ENCODE measurements at regions not wholly inside any gene's neighbourhood (a gene's known extent, or its start where the extent isn't known, plus 50 kb on each side); places are given as distances from the start of the nearest gene placed in this dataset.
"Not testable (repeated sequence)": the region's sequence is repeated elsewhere in the genome, so short reads cannot be mapped to it uniquely, and the experiment has no call there.

- Histone ChIP-seq H3K27me3 (ENCODE audit: control insufficient read depth in 3 of 3, insufficient read depth in 3 of 3, low read length in 2 of 3) (no peaks in the 10 kb centered on the region), H3K36me3 (ENCODE audit: control insufficient read depth in 4 of 4, insufficient read depth in 4 of 4, low read length in 4 of 4) (no peaks in the 10 kb centered on the region), H3K4me3 (no peak overlapping the region), H3K9me3 (ENCODE audit: control insufficient read depth in 4 of 4, insufficient read depth in 3 of 4, low read length in 3 of 4) (no peaks in the 10 kb centered on the region), H3K4me1 (ENCODE audit: control insufficient read depth in 5 of 5, insufficient read depth in 5 of 5, low read length in 5 of 5) (no peaks in the 10 kb centered on the region), H3K27ac (ENCODE audit: low read depth in 1 of 2, low read length in 1 of 2) (no peak overlapping the region), H3K9ac (ENCODE audit: insufficient read depth in 1 of 2, low read length in 2 of 2) (no peak overlapping the region)
- ATAC-seq (ENCODE audit: insufficient read depth, low FRiP score) (no peak), DNase-seq (no peak)
- 88% methylated on average over 1 of the region's 1 CpG; no CpG with 5 or more reads in 1 of the 2 donors for WGBS, 2 donors
- no peak for TF ChIP-seq CTCF (IDR thresholded peaks at IDR 0.05; ENCODE audit: control extremely low read depth, extremely low read depth)
These were observed 208.8 kb upstream of the USP9Y start for GRCh38 chrY:12492218-12492617.

GRCh38 chrY:12496007-12496406 is 205.0 kb upstream of the USP9Y start:
- Histone ChIP-seq H3K4me1 (ENCODE audit: control insufficient read depth in 5 of 5, insufficient read depth in 5 of 5, low read length in 5 of 5) (no peaks in the 10 kb centered on the region), H3K27ac (ENCODE audit: low read depth in 1 of 2, low read length in 1 of 2) (no peak overlapping the region), H3K9me3 (ENCODE audit: control insufficient read depth in 4 of 4, insufficient read depth in 3 of 4, low read length in 3 of 4) (no peaks in the 10 kb centered on the region), H3K9ac (ENCODE audit: insufficient read depth in 1 of 2, low read length in 2 of 2) (no peak overlapping the region), H3K4me3 (no peak overlapping the region), H3K36me3 (ENCODE audit: control insufficient read depth in 4 of 4, insufficient read depth in 4 of 4, low read length in 4 of 4) (no peaks in the 10 kb centered on the region), H3K27me3 (ENCODE audit: control insufficient read depth in 3 of 3, insufficient read depth in 3 of 3, low read length in 2 of 3) (no peaks in the 10 kb centered on the region)
- WGBS, 2 donors, result 92% methylated on average over 2 of the region's 2 CpGs; no CpG with 5 or more reads in 1 of the 2 donors
- no peak for ATAC-seq (ENCODE audit: insufficient read depth, low FRiP score)
- no peak for TF ChIP-seq CTCF (IDR thresholded peaks at IDR 0.05; ENCODE audit: control extremely low read depth, extremely low read depth)
- no peak for DNase-seq

GRCh38 chrY:12500096-12500495 is 200.9 kb upstream of the USP9Y start:
- H3K27me3 ChIP-seq (ENCODE audit: control insufficient read depth in 3 of 3, insufficient read depth in 3 of 3, low read length in 2 of 3), result no peaks in the 10 kb centered on the region
- no peak for ATAC-seq (ENCODE audit: insufficient read depth, low FRiP score)
- no peak for TF ChIP-seq CTCF (IDR thresholded peaks at IDR 0.05; ENCODE audit: control extremely low read depth, extremely low read depth)

GRCh38 chrY:12504028-12504427 is 197.0 kb upstream of the USP9Y start:
- H3K9ac ChIP-seq (ENCODE audit: insufficient read depth in 1 of 2, low read length in 2 of 2); H3K4me3 ChIP-seq; H3K36me3 ChIP-seq (ENCODE audit: control insufficient read depth in 4 of 4, insufficient read depth in 4 of 4, low read length in 4 of 4); H3K4me1 ChIP-seq (ENCODE audit: control insufficient read depth in 5 of 5, insufficient read depth in 5 of 5, low read length in 5 of 5); H3K27me3 ChIP-seq (ENCODE audit: control insufficient read depth in 3 of 3, insufficient read depth in 3 of 3, low read length in 2 of 3); H3K9me3 ChIP-seq (ENCODE audit: control insufficient read depth in 4 of 4, insufficient read depth in 3 of 4, low read length in 3 of 4); DNase-seq; H3K27ac ChIP-seq (ENCODE audit: low read depth in 1 of 2, low read length in 1 of 2); ATAC-seq (ENCODE audit: insufficient read depth, low FRiP score): not testable (repeated sequence)
- WGBS, 2 donors, result 94% methylated on average over 4 of the region's 4 CpGs; no CpG with 5 or more reads in 1 of the 2 donors

More at GRCh38 chrY:12500096-12500495, 200.9 kb upstream of the USP9Y start:
- Histone ChIP-seq H3K9me3 (ENCODE audit: control insufficient read depth in 4 of 4, insufficient read depth in 3 of 4, low read length in 3 of 4) (no peaks in the 10 kb centered on the region), H3K4me1 (ENCODE audit: control insufficient read depth in 5 of 5, insufficient read depth in 5 of 5, low read length in 5 of 5) (no peaks in the 10 kb centered on the region), H3K9ac (ENCODE audit: insufficient read depth in 1 of 2, low read length in 2 of 2) (no peak overlapping the region), H3K27ac (ENCODE audit: low read depth in 1 of 2, low read length in 1 of 2) (no peak overlapping the region), H3K36me3 (ENCODE audit: control insufficient read depth in 4 of 4, insufficient read depth in 4 of 4, low read length in 4 of 4) (no peaks in the 10 kb centered on the region), H3K4me3 (no peak overlapping the region)
- WGBS, 2 donors, result 83 to 95% methylated on average over 1 to 3 of the region's 3 CpGs
- DNase-seq, result no peak
